Transverse colon (tissue), 3 donors: ENCODE measurements at regions not wholly inside any gene's neighbourhood (a gene's known extent, or its start where the extent isn't known, plus 50 kb on each side); places are given as distances from the start of the nearest gene placed in this dataset.

Experiments used
- POLR2A ChIP-seq: fragments of 450-650 bp; IDR thresholded peaks from one replicate; pipeline ENCODE4 v1.6.1; 2016; ENCODE audit warnings: antibody characterized with exemption, mild to moderate bottlenecking, moderate library complexity
- TF ChIP-seq, protein P1 (sequence below), 5 experiments: fragments of 200-600 bp in 3 of 5; fragments of 450-650 bp in 2 of 5; sonication (generic) in 3 of 5; IDR thresholded peaks; 1 replicate in 2 of 5; 2 replicates in 3 of 5; pipeline ENCODE4 v1.5.1; 2016 to 2017; ENCODE audit warnings: antibody characterized with exemption in 5 of 5, inconsistent platforms in 3 of 5, mild to moderate bottlenecking in 2 of 5, moderate library complexity in 1 of 5

DNA sequence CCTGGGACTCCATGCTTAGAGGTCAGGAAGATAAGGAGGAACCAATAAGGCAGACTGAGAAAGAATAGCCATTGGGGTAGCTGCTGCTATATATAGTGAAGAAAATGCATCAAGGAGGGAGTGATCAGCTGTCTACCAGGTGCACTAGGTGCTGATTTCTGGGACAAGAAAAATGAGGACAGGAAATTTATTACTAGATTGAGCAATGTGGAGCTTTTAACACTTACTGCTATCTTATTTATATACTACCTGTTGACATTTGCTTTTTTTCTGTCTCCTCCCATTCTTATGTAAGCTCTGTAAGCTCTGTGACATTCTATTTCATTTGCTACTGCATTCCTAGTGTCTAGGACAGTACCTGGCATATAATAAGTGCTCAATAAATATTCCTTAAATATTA lies 53.7 kb upstream of the DHX40 start:
- TF ChIP-seq, protein P1, sequence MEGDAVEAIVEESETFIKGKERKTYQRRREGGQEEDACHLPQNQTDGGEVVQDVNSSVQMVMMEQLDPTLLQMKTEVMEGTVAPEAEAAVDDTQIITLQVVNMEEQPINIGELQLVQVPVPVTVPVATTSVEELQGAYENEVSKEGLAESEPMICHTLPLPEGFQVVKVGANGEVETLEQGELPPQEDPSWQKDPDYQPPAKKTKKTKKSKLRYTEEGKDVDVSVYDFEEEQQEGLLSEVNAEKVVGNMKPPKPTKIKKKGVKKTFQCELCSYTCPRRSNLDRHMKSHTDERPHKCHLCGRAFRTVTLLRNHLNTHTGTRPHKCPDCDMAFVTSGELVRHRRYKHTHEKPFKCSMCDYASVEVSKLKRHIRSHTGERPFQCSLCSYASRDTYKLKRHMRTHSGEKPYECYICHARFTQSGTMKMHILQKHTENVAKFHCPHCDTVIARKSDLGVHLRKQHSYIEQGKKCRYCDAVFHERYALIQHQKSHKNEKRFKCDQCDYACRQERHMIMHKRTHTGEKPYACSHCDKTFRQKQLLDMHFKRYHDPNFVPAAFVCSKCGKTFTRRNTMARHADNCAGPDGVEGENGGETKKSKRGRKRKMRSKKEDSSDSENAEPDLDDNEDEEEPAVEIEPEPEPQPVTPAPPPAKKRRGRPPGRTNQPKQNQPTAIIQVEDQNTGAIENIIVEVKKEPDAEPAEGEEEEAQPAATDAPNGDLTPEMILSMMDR (IDR thresholded peaks at IDR 0.05), result no peak
- no peak for TF ChIP-seq POLR2A
